MM.1S (cell line): ENCODE measurements at regions not wholly inside any gene's neighbourhood (a gene's known extent, or its start where the extent isn't known, plus 50 kb on each side); places are given as distances from the start of the nearest gene placed in this dataset.

Source experiments
- DNase-seq: peaks from one replicate; pipeline ENCODE4 v3.0.0-alpha.2; 2015
- H2AFZ ChIP-seq: fragments of 300-600 bp; sonication (generic); 2 replicates; pipeline ENCODE4 v1.6.0; 2016; ENCODE audit warnings: antibody characterized with exemption, low read length
- H3F3A ChIP-seq: fragments of 300-600 bp; sonication (generic); 2 replicates; pipeline ENCODE4 v1.6.1; 2016; ENCODE audit warnings: mild to moderate bottlenecking, antibody characterized with exemption, low read length, moderate library complexity, mixed read lengths; ENCODE audit not compliant: insufficient read depth
- H3K27ac ChIP-seq: fragments of 300-600 bp; sonication (generic); 2 replicates; pipeline ENCODE4 v1.5.1; 2016; ENCODE audit warnings: mild to moderate bottlenecking, low read length
- H3K27me3 ChIP-seq: fragments of 300-600 bp; sonication (generic); replicated peaks from 2 replicates; pipeline ENCODE4 v1.6.0; 2016; ENCODE audit warnings: low read length; ENCODE audit not compliant: insufficient read depth
- H3K36me3 ChIP-seq: fragments of 300-600 bp; sonication (generic); replicated peaks from 2 replicates; pipeline ENCODE4 v1.6.1; 2016; ENCODE audit warnings: mild to moderate bottlenecking, low read length, mixed read lengths; ENCODE audit not compliant: insufficient read depth
- H3K4me1 ChIP-seq: fragments of 300-600 bp; sonication (generic); 2 replicates; pipeline ENCODE4 v1.6.1; 2016; ENCODE audit warnings: low read length, mixed read lengths
- H3K4me2 ChIP-seq: fragments of 300-600 bp; sonication (generic); 2 replicates; pipeline ENCODE4 v1.6.0; 2016; ENCODE audit warnings: low read depth, low read length
- H3K4me3 ChIP-seq: fragments of 300-600 bp; sonication (generic); 2 replicates; pipeline ENCODE4 v1.5.1; 2016; ENCODE audit warnings: low read length, mixed read lengths
- H3K79me2 ChIP-seq: fragments of 300-600 bp; sonication (generic); 2 replicates; pipeline ENCODE4 v1.6.1; 2016; ENCODE audit warnings: mixed run types, low read length, mixed read lengths
- H3K9ac ChIP-seq: fragments of 300-600 bp; sonication (generic); 2 replicates; pipeline ENCODE4 v1.6.1; 2016; ENCODE audit warnings: low read length, mixed read lengths
- H3K9me2 ChIP-seq: fragments of 300-600 bp; sonication (generic); replicated peaks from 2 replicates; pipeline ENCODE4 v1.6.1; 2016; ENCODE audit warnings: mild to moderate bottlenecking, low read length, mixed read lengths; ENCODE audit not compliant: insufficient read depth
- H3K9me3 ChIP-seq: fragments of 300-600 bp; sonication (generic); replicated peaks from 2 replicates; pipeline ENCODE4 v1.6.1; 2016; ENCODE audit warnings: mild to moderate bottlenecking, low read length, mixed read lengths; ENCODE audit not compliant: insufficient read depth
- H4K20me1 ChIP-seq: fragments of 300-600 bp; sonication (generic); 2 replicates; pipeline ENCODE4 v1.6.1; 2016; ENCODE audit warnings: mild to moderate bottlenecking, low read length, moderate library complexity, mixed read lengths; ENCODE audit not compliant: insufficient read depth
- EZH2 ChIP-seq: fragments of 300-600 bp; sonication (generic); optimal IDR thresholded peaks from 2 replicates; pipeline ENCODE3; 2017; ENCODE audit warnings: low read depth, mild to moderate bottlenecking, antibody characterized with exemption, low read length, mixed read lengths
- EZH2phosphoT487 ChIP-seq: fragments of 300-600 bp; sonication (generic); IDR thresholded peaks from 2 replicates; pipeline ENCODE4 v1.6.1; 2018; ENCODE audit warnings: antibody characterized with exemption, low read length
- TF ChIP-seq, protein P1 (sequence below): fragments of 300-600 bp; sonication (generic); IDR thresholded peaks from 2 replicates; pipeline ENCODE4 v1.5.1; 2016; ENCODE audit warnings: antibody characterized with exemption, low read length, mixed read lengths

DNA sequence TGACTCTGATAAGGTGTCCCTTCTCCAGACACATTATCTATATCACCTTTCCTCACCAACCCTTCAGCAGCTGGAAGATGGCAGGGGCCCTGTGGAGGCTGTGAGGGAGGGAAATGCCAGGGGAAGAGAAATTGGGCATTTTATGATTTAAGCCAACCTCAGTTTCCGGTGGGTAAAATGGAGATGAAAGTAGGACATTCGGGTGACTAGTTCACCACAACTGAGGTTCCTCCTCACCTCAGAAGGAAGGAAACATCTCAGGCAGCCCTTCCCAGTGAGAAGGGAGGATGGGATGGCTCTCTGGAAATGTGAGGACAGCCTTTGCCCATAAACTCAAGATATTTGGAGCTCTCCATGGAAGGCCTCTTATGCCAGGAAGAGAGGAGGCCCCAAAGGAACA lies 251.5 kb downstream of the MID1IP1 start:
- no peaks in the 10 kb centered on the region for H3K4me1 ChIP-seq
- H3K36me3 ChIP-seq = no peaks in the 10 kb centered on the region
- H3K79me2 ChIP-seq = no peaks in the 10 kb centered on the region
- H3K9me3 ChIP-seq = no peaks in the 10 kb centered on the region
- H2AFZ ChIP-seq = no peak overlapping the region
- H3K27ac ChIP-seq = no peak overlapping the region
- no peaks in the 10 kb centered on the region for H3K27me3 ChIP-seq
- no peak overlapping the region for H3K4me2 ChIP-seq
- no peak overlapping the region for H3K9ac ChIP-seq
- TF ChIP-seq EZH2 (no peak), EZH2phosphoT487 (no peak)
- TF ChIP-seq, protein P1, sequence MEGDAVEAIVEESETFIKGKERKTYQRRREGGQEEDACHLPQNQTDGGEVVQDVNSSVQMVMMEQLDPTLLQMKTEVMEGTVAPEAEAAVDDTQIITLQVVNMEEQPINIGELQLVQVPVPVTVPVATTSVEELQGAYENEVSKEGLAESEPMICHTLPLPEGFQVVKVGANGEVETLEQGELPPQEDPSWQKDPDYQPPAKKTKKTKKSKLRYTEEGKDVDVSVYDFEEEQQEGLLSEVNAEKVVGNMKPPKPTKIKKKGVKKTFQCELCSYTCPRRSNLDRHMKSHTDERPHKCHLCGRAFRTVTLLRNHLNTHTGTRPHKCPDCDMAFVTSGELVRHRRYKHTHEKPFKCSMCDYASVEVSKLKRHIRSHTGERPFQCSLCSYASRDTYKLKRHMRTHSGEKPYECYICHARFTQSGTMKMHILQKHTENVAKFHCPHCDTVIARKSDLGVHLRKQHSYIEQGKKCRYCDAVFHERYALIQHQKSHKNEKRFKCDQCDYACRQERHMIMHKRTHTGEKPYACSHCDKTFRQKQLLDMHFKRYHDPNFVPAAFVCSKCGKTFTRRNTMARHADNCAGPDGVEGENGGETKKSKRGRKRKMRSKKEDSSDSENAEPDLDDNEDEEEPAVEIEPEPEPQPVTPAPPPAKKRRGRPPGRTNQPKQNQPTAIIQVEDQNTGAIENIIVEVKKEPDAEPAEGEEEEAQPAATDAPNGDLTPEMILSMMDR = no peak
- no peaks in the 10 kb centered on the region for H4K20me1 ChIP-seq
- H3K4me3 ChIP-seq = no peak overlapping the region
- DNase-seq = no peak
- no peaks in the 10 kb centered on the region for H3F3A ChIP-seq
- no peaks in the 10 kb centered on the region for H3K9me2 ChIP-seq

DNA sequence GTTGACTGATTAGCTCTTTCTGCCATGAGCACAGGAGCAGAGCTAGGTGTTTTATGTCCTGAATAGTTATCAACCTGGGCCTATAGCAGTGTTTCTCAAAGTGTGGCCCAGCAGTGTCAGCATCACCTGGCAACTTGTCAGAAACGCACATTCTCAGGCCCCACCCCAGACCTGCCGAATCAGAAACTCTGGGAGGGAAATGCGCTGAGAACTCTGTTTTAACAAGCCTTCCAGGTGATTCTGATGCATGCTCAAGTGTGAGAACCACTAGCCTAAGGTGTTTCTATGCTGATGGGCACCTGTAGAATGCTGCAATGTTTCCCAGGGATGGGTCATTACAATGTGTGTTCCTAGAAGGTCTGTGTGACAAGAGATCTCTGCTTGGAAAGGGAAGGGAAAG lies 257.5 kb downstream of the MID1IP1 start:
- no peak for DNase-seq
- H3K9me3 ChIP-seq = no peaks in the 10 kb centered on the region
- H3K36me3 ChIP-seq = no peaks in the 10 kb centered on the region

DNA sequence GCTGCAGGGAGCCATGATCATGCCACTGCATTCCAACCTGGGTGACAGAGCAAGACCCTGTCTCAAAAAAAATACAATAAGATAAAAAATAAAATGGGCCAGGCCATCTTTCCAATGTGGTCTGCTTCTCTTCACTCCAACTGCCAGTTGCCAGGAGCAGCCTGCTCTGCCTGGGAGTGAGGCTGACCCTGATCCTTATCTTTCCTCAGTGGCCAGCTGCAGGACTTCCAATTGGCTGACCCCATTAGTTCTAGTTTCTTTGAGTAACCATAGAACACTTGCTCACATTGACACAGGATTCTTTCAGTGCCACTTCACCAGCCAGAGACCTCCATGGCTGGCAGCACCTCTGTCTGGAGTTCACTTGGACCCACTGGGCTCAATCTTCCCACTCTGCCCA lies 258.6 kb downstream of the MID1IP1 start:
- H3K4me1 ChIP-seq = no peaks in the 10 kb centered on the region
- no peak for DNase-seq
- H3F3A ChIP-seq = no peaks in the 10 kb centered on the region
- TF ChIP-seq, protein P1 = no peak
- no peak for TF ChIP-seq EZH2
- no peak overlapping the region for H2AFZ ChIP-seq
- H3K79me2 ChIP-seq = no peaks in the 10 kb centered on the region
- no peaks in the 10 kb centered on the region for H4K20me1 ChIP-seq
- H3K9me3 ChIP-seq = no peaks in the 10 kb centered on the region
- no peak overlapping the region for H3K9ac ChIP-seq
- H3K9me2 ChIP-seq = no peaks in the 10 kb centered on the region
- no peak overlapping the region for H3K27ac ChIP-seq
- H3K4me2 ChIP-seq = no peak overlapping the region
- H3K27me3 ChIP-seq = no peaks in the 10 kb centered on the region
- no peak overlapping the region for H3K4me3 ChIP-seq
- no peaks in the 10 kb centered on the region for H3K36me3 ChIP-seq

More for the DNA sequence above, 257.5 kb downstream of the MID1IP1 start:
- Histone ChIP-seq H4K20me1 (no peaks in the 10 kb centered on the region), H3K9me2 (no peaks in the 10 kb centered on the region), H3K9ac (no peak overlapping the region), H3F3A (no peaks in the 10 kb centered on the region), H3K4me1 (no peaks in the 10 kb centered on the region), H2AFZ (no peak overlapping the region), H3K4me3 (no peak overlapping the region), H3K79me2 (no peaks in the 10 kb centered on the region), H3K4me2 (no peak overlapping the region), H3K27me3 (no peaks in the 10 kb centered on the region), H3K27ac (no peak overlapping the region)
- TF ChIP-seq EZH2phosphoT487 (no peak), EZH2 (no peak)
- TF ChIP-seq, protein P1 = no peak

DNA sequence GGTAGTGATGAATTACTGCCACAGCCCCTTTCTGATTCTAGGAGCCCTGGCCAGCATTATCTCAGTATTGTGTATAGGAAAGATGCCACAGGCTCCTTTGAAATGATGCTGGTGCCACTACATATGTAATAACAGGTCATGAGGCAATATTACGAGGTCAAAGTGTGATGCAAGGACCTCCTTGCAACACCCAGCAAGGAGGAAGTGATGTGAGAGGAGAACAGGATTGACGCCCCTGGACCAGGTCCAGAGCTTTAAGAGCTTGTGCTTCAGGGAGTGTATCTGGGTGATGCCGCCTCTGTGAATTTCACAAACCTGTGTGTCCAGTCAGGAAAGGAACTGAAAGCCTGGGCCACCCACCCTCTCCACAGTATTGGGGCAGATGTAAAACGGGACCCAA lies 261.8 kb downstream of the MID1IP1 start:
- H2AFZ ChIP-seq = no peak overlapping the region
- no peak for DNase-seq
- H3K4me1 ChIP-seq = no peaks in the 10 kb centered on the region
- TF ChIP-seq EZH2phosphoT487 = no peak
- no peak overlapping the region for H3K27ac ChIP-seq
- H3F3A ChIP-seq = no peaks in the 10 kb centered on the region
- no peak overlapping the region for H3K4me2 ChIP-seq
- H4K20me1 ChIP-seq = no peaks in the 10 kb centered on the region
- no peaks in the 10 kb centered on the region for H3K27me3 ChIP-seq
- H3K9me2 ChIP-seq = no peaks in the 10 kb centered on the region
- no peaks in the 10 kb centered on the region for H3K36me3 ChIP-seq
- H3K9ac ChIP-seq = no peak overlapping the region
- H3K9me3 ChIP-seq = no peaks in the 10 kb centered on the region
- no peaks in the 10 kb centered on the region for H3K79me2 ChIP-seq
- H3K4me3 ChIP-seq = no peak overlapping the region
